ENCODE measurements at regions not wholly inside any gene's neighbourhood (a gene's known extent, or its start where the extent isn't known, plus 50 kb on each side); places are given as distances from the start of the nearest gene placed in this dataset.

- Histone ChIP-seq H3K4me1 (ENCODE audit: control insufficient read depth, extremely low read depth, insufficient read depth, low read length) (no peaks in the 10 kb centered on the region), H2AFZ (ENCODE audit: low read depth, low read length) (no peak overlapping the region), H3K9ac (replicated peaks; ENCODE audit: extremely low read depth, insufficient read depth, low read length) (no peak overlapping the region), H3K79me2 (ENCODE audit: control insufficient read depth, insufficient read depth, low read length) (no peaks in the 10 kb centered on the region), H4K20me1 (replicated peaks; ENCODE audit: control insufficient read depth, extremely low read depth, insufficient read depth, low read length) (no peaks in the 10 kb centered on the region), H3K9me1 (replicated peaks; ENCODE audit: control insufficient read depth, extremely low read depth, insufficient read depth, low read length) (no peaks in the 10 kb centered on the region), H3K4me3 (replicated peaks in 1 of 3; ENCODE audit: insufficient read depth in 1 of 3, low read depth in 1 of 3, low read length in 3 of 3) (no peak overlapping the region), H3K27ac (ENCODE audit: insufficient read depth, low read depth, low read length) (no peak overlapping the region), H3K36me3 (ENCODE audit: control insufficient read depth in 2 of 2, extremely low read depth in 1 of 2, insufficient read depth in 2 of 2, low read length in 2 of 2) (no peaks in the 10 kb centered on the region), H3K4me2 (ENCODE audit: insufficient read depth, low read length) (no peak overlapping the region), H3K9me3 (replicated peaks; ENCODE audit: control insufficient read depth, insufficient read depth, low read length) (no peaks in the 10 kb centered on the region), H3K27me3 (ENCODE audit: control insufficient read depth in 2 of 2, insufficient read depth in 2 of 2, low read length in 2 of 2) (no peaks in the 10 kb centered on the region)
- no TSS peak for BruUV-seq (replicated peaks)
- TF ChIP-seq MYC (IDR thresholded peaks at IDR 0.05; ENCODE audit: low read depth, low read length) (no peak), MAX (IDR thresholded peaks at IDR 0.05; ENCODE audit: insufficient read depth, insufficient read length) (no peak), FOS (IDR thresholded peaks at IDR 0.05; ENCODE audit: borderline replicate concordance, insufficient read depth, low read length) (no peak), JUN (IDR thresholded peaks at IDR 0.05; ENCODE audit: borderline replicate concordance, insufficient read depth, insufficient read length, low read depth) (no peak), EZH2 (IDR thresholded peaks at IDR 0.05; ENCODE audit: borderline replicate concordance, low read depth, low read length, severe bottlenecking) (no peak)
- CTCF ChIA-PET, result no interaction called here
- DNase-seq (ENCODE audit: low read depth, low spot score) (no peak), FAIRE-seq (no peak)
- intact Hi-C loops (cut with micrococcal nuclease) (no loop called here), dilution Hi-C loops (cut with MboI; ENCODE audit: extremely low pct_ligation_motif_present, low sequenced_read_pairs) (no loop called here)
- POLR2A ChIA-PET, result no interaction called here
Measured at GRCh38 chr9:106326493-106326892, 536.5 kb upstream of the ZNF462 start.

- TF ChIP-seq POLR2AphosphoS5 (IDR thresholded peaks at IDR 0.05; ENCODE audit: insufficient read depth, low read depth, low read length) (no peak), MYC (IDR thresholded peaks at IDR 0.05; ENCODE audit: low read depth, low read length) (no peak), EZH2 (IDR thresholded peaks at IDR 0.05; ENCODE audit: borderline replicate concordance, low read depth, low read length, severe bottlenecking) (no peak), GATA2 (IDR thresholded peaks at IDR 0.05; ENCODE audit: insufficient read depth, insufficient read length, low read depth, low read length) (no peak), JUN (IDR thresholded peaks at IDR 0.05; ENCODE audit: borderline replicate concordance, insufficient read depth, insufficient read length, low read depth) (no peak), MAX (IDR thresholded peaks at IDR 0.05; ENCODE audit: insufficient read depth, insufficient read length) (no peak), FOS (IDR thresholded peaks at IDR 0.05; ENCODE audit: borderline replicate concordance, insufficient read depth, low read length) (no peak), POLR2A (IDR thresholded peaks at IDR 0.05; ENCODE audit: low read depth, low read length) (no peak)
- TF ChIP-seq, protein P1, sequence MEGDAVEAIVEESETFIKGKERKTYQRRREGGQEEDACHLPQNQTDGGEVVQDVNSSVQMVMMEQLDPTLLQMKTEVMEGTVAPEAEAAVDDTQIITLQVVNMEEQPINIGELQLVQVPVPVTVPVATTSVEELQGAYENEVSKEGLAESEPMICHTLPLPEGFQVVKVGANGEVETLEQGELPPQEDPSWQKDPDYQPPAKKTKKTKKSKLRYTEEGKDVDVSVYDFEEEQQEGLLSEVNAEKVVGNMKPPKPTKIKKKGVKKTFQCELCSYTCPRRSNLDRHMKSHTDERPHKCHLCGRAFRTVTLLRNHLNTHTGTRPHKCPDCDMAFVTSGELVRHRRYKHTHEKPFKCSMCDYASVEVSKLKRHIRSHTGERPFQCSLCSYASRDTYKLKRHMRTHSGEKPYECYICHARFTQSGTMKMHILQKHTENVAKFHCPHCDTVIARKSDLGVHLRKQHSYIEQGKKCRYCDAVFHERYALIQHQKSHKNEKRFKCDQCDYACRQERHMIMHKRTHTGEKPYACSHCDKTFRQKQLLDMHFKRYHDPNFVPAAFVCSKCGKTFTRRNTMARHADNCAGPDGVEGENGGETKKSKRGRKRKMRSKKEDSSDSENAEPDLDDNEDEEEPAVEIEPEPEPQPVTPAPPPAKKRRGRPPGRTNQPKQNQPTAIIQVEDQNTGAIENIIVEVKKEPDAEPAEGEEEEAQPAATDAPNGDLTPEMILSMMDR (IDR thresholded peaks at IDR 0.05; ENCODE audit: extremely low read depth in 1 of 2, insufficient read depth in 1 of 2, low read depth in 1 of 2, low read length in 2 of 2), result no peak
- Histone ChIP-seq H3K9ac (replicated peaks; ENCODE audit: extremely low read depth, insufficient read depth, low read length) (no peak overlapping the region), H3K4me2 (ENCODE audit: insufficient read depth, low read length) (no peak overlapping the region), H3K9me1 (replicated peaks; ENCODE audit: control insufficient read depth, extremely low read depth, insufficient read depth, low read length) (no peaks in the 10 kb centered on the region), H3K9me3 (replicated peaks; ENCODE audit: control insufficient read depth, insufficient read depth, low read length) (no peaks in the 10 kb centered on the region), H3K79me2 (ENCODE audit: control insufficient read depth, insufficient read depth, low read length) (no peaks in the 10 kb centered on the region), H3K4me3 (replicated peaks in 1 of 3; ENCODE audit: insufficient read depth in 1 of 3, low read depth in 1 of 3, low read length in 3 of 3) (no peak overlapping the region), H2AFZ (ENCODE audit: low read depth, low read length) (no peak overlapping the region), H3K4me1 (ENCODE audit: control insufficient read depth, extremely low read depth, insufficient read depth, low read length) (no peaks in the 10 kb centered on the region), H4K20me1 (replicated peaks; ENCODE audit: control insufficient read depth, extremely low read depth, insufficient read depth, low read length) (no peaks in the 10 kb centered on the region), H3K36me3 (ENCODE audit: control insufficient read depth in 2 of 2, extremely low read depth in 1 of 2, insufficient read depth in 2 of 2, low read length in 2 of 2) (no peaks in the 10 kb centered on the region), H3K27ac (ENCODE audit: insufficient read depth, low read depth, low read length) (no peak overlapping the region), H3K27me3 (ENCODE audit: control insufficient read depth in 2 of 2, insufficient read depth in 2 of 2, low read length in 2 of 2) (no peaks in the 10 kb centered on the region)
- CTCF ChIA-PET, result no interaction called here
- no TSS peak for BruUV-seq (replicated peaks)
- FAIRE-seq (no peak), DNase-seq (ENCODE audit: low read depth, low spot score) (no peak)
- POLR2A ChIA-PET, result no interaction called here
- dilution Hi-C loops (cut with MboI; ENCODE audit: extremely low pct_ligation_motif_present, low sequenced_read_pairs) (no loop called here), intact Hi-C loops (cut with micrococcal nuclease) (no loop called here)
Measured at GRCh38 chr9:106333481-106333880, 529.5 kb upstream of the ZNF462 start.
